ENCODE measurements at regions not wholly inside any gene's neighbourhood (a gene's known extent, or its start where the extent isn't known, plus 50 kb on each side); places are given as distances from the start of the nearest gene placed in this dataset.

DNA sequence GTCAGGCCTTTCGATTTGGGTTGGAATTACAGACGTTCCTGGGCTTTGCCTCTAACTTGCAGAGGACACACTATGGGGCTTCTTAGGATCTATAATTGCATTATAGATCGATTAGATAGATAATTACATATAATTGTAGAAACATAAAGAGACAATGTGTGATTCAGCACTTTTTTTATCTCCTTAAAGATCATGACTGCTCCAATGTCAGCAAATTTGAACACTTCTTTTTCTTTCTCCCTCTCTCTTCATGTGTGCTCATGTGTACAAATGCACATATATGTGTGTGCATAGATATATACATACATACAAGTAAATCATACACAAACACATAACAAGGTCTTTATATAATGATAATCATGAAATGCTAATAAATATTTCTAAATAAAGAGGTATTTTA is 1261.2 kb upstream of the SLC39A10 start:
- Histone ChIP-seq H3K4me1 (ENCODE audit: control insufficient read depth, insufficient read depth, low read depth, low read length) (no peaks in the 10 kb centered on the region), H3K9me3 (ENCODE audit: control insufficient read depth, low read length) (no peaks in the 10 kb centered on the region), H2BK5ac (ENCODE audit: low read depth, low read length, poor library complexity, severe bottlenecking) (no peak overlapping the region), H3K4me2 (ENCODE audit: low read length, poor library complexity, severe bottlenecking) (no peak overlapping the region), H2BK120ac (ENCODE audit: low read depth, low read length) (no peak overlapping the region), H3K14ac (ENCODE audit: low read length in 2 of 2) (no peak overlapping the region), H2AK5ac (ENCODE audit: low read length, severe bottlenecking) (no peak overlapping the region), H3K36me3 (ENCODE audit: control insufficient read depth in 1 of 2, insufficient read depth in 2 of 2, low read depth in 1 of 2, low read length in 2 of 2) (no peaks in the 10 kb centered on the region), H3K9ac (ENCODE audit: low read length) (no peak overlapping the region), H3K23ac (ENCODE audit: low read length in 2 of 2) (no peak overlapping the region), H4K8ac (ENCODE audit: low read length) (no peak overlapping the region), H3K27me3 (ENCODE audit: control insufficient read depth in 1 of 2, insufficient read depth in 1 of 2, low read length in 2 of 2) (no peaks in the 10 kb centered on the region), H3K79me1 (replicated peaks; ENCODE audit: low read length, poor library complexity, severe bottlenecking) (no peaks in the 10 kb centered on the region), H3K4me3 (ENCODE audit: insufficient read depth in 1 of 2, low read depth in 1 of 2, low read length in 2 of 2) (no peak overlapping the region), H4K91ac (ENCODE audit: low read length) (no peak overlapping the region), H3K4ac (ENCODE audit: low read depth in 1 of 2, low read length in 2 of 2) (no peak overlapping the region), H3K27ac (ENCODE audit: low read length, poor library complexity, severe bottlenecking) (no peak overlapping the region), H3K18ac (ENCODE audit: low read depth in 1 of 2, low read length in 2 of 2) (no peak overlapping the region), H2AFZ (ENCODE audit: low read depth, low read length) (no peak overlapping the region), H2BK12ac (ENCODE audit: low read length in 2 of 2) (no peak overlapping the region), H2BK15ac (ENCODE audit: low read depth, poor library complexity, severe bottlenecking) (no peak overlapping the region)
- no peak for DNase-seq
- 100% methylated on average over 1 of the region's 3 CpGs for WGBS

DNA sequence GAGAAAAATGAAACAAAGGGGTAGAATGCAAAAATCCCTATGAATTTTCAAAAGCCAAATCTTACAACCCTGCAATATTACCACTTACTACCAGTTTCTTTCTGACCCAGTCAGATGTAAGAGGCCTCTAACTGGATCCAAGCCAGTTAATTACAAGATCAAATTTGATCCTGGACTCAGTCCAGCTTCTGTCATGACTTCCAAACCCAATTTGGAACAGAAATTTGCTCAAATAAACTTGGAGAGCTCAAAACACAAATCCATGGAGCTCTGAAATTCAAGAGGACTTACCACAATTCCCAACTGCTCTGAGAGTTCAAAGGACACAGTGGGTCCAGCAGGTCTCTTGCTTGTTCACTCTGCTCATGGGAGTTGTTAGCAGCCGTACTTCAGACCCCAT is 1271.7 kb upstream of the SLC39A10 start:
- H3K27ac ChIP-seq (ENCODE audit: low read length, poor library complexity, severe bottlenecking), result no peak overlapping the region
- no peaks in the 10 kb centered on the region for H3K36me3 ChIP-seq (ENCODE audit: control insufficient read depth in 1 of 2, insufficient read depth in 2 of 2, low read depth in 1 of 2, low read length in 2 of 2)
- no peak overlapping the region for H3K18ac ChIP-seq (ENCODE audit: low read depth in 1 of 2, low read length in 2 of 2)
- no peak overlapping the region for H2BK120ac ChIP-seq (ENCODE audit: low read depth, low read length)
- no peaks in the 10 kb centered on the region for H3K79me1 ChIP-seq (replicated peaks; ENCODE audit: low read length, poor library complexity, severe bottlenecking)
- no peak overlapping the region for H3K4me2 ChIP-seq (ENCODE audit: low read length, poor library complexity, severe bottlenecking)
- H2BK12ac ChIP-seq (ENCODE audit: low read length in 2 of 2), result no peak overlapping the region
- H2BK5ac ChIP-seq (ENCODE audit: low read depth, low read length, poor library complexity, severe bottlenecking), result no peak overlapping the region
- H4K91ac ChIP-seq (ENCODE audit: low read length), result no peak overlapping the region
- H3K4me3 ChIP-seq (ENCODE audit: insufficient read depth in 1 of 2, low read depth in 1 of 2, low read length in 2 of 2), result no peak overlapping the region
- H4K8ac ChIP-seq (ENCODE audit: low read length), result no peak overlapping the region
- no peaks in the 10 kb centered on the region for H3K27me3 ChIP-seq (ENCODE audit: control insufficient read depth in 1 of 2, insufficient read depth in 1 of 2, low read length in 2 of 2)
- 60% methylated on average over 1 of the region's 1 CpG for WGBS
- no peak overlapping the region for H2BK15ac ChIP-seq (ENCODE audit: low read depth, poor library complexity, severe bottlenecking)
- no peak overlapping the region for H3K4ac ChIP-seq (ENCODE audit: low read depth in 1 of 2, low read length in 2 of 2)
- peaks cover 59% of the 10 kb centered on the region for H3K9me3 ChIP-seq (ENCODE audit: control insufficient read depth, low read length)
- H2AK5ac ChIP-seq (ENCODE audit: low read length, severe bottlenecking), result no peak overlapping the region
- no peak overlapping the region for H2AFZ ChIP-seq (ENCODE audit: low read depth, low read length)
- DNase-seq, result no peak
- H3K9ac ChIP-seq (ENCODE audit: low read length), result no peak overlapping the region
- no peaks in the 10 kb centered on the region for H3K4me1 ChIP-seq (ENCODE audit: control insufficient read depth, insufficient read depth, low read depth, low read length)
- no peak overlapping the region for H3K23ac ChIP-seq (ENCODE audit: low read length in 2 of 2)
- H3K14ac ChIP-seq (ENCODE audit: low read length in 2 of 2), result no peak overlapping the region

DNA sequence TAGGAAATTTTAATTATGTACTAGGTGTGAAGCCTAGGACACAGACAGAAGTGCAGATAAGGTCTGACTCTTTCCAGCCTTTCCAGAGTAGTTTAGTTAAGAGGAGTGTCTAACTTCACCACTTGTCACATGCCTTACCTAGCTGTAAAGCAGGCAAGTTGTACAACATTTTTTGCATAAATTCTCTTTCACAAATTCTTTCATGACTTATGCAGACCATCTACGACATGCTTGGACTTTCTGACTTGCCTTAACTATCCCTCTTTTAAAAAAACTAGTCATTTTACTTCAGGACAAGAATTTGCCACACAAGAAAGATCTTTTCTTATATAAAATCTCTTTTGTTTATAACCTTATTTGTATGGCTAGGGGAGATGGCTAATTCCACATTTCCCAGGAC is 1273.6 kb upstream of the SLC39A10 start:
- Histone ChIP-seq H2BK12ac (ENCODE audit: low read length in 2 of 2) (no peak overlapping the region), H3K36me3 (ENCODE audit: control insufficient read depth in 1 of 2, insufficient read depth in 2 of 2, low read depth in 1 of 2, low read length in 2 of 2) (no peaks in the 10 kb centered on the region), H3K18ac (ENCODE audit: low read depth in 1 of 2, low read length in 2 of 2) (no peak overlapping the region), H3K4me3 (ENCODE audit: insufficient read depth in 1 of 2, low read depth in 1 of 2, low read length in 2 of 2) (no peak overlapping the region), H3K14ac (ENCODE audit: low read length in 2 of 2) (no peak overlapping the region), H3K9me3 (ENCODE audit: control insufficient read depth, low read length) (peaks cover 61% of the 10 kb centered on the region), H2BK5ac (ENCODE audit: low read depth, low read length, poor library complexity, severe bottlenecking) (no peak overlapping the region), H4K91ac (ENCODE audit: low read length) (no peak overlapping the region), H2AFZ (ENCODE audit: low read depth, low read length) (no peak overlapping the region), H2BK15ac (ENCODE audit: low read depth, poor library complexity, severe bottlenecking) (no peak overlapping the region), H3K9ac (ENCODE audit: low read length) (no peak overlapping the region), H3K4me2 (ENCODE audit: low read length, poor library complexity, severe bottlenecking) (no peak overlapping the region), H2AK5ac (ENCODE audit: low read length, severe bottlenecking) (no peak overlapping the region), H4K8ac (ENCODE audit: low read length) (no peak overlapping the region), H3K4me1 (ENCODE audit: control insufficient read depth, insufficient read depth, low read depth, low read length) (no peaks in the 10 kb centered on the region), H3K27me3 (ENCODE audit: control insufficient read depth in 1 of 2, insufficient read depth in 1 of 2, low read length in 2 of 2) (no peaks in the 10 kb centered on the region), H3K4ac (ENCODE audit: low read depth in 1 of 2, low read length in 2 of 2) (no peak overlapping the region), H3K23ac (ENCODE audit: low read length in 2 of 2) (no peak overlapping the region), H3K79me1 (replicated peaks; ENCODE audit: low read length, poor library complexity, severe bottlenecking) (no peaks in the 10 kb centered on the region), H3K27ac (ENCODE audit: low read length, poor library complexity, severe bottlenecking) (no peak overlapping the region), H2BK120ac (ENCODE audit: low read depth, low read length) (no peak overlapping the region)
- peak; percentile 3 for DNase-seq
- 7% methylated on average over 1 of the region's 1 CpG for WGBS

DNA sequence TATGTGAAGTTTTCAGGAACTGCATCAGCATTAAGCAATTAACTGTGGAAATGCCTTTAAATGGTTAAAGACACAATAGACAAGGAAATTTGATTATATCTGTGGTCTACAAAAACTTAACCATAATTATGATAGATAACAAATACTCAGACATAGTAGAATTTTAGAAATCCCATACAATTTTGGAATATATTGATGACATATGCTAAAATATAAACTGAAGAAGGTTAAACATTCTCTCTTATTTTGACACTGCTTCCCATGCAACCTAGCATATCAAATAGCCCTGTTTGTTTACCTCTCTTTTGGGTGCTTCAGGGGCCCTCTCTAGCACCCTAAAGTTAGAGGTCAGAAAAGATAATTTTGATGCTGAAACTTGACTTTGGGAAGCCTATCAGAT is 1274.8 kb upstream of the SLC39A10 start:
- H2BK15ac ChIP-seq (ENCODE audit: low read depth, poor library complexity, severe bottlenecking), result no peak overlapping the region
- H3K23ac ChIP-seq (ENCODE audit: low read length in 2 of 2), result no peak overlapping the region
- no peaks in the 10 kb centered on the region for H3K4me1 ChIP-seq (ENCODE audit: control insufficient read depth, insufficient read depth, low read depth, low read length)
- DNase-seq, result no peak
- H3K27me3 ChIP-seq (ENCODE audit: control insufficient read depth in 1 of 2, insufficient read depth in 1 of 2, low read length in 2 of 2), result no peaks in the 10 kb centered on the region
- H3K4me2 ChIP-seq (ENCODE audit: low read length, poor library complexity, severe bottlenecking), result no peak overlapping the region
- H4K91ac ChIP-seq (ENCODE audit: low read length), result no peak overlapping the region
- no peak overlapping the region for H2BK12ac ChIP-seq (ENCODE audit: low read length in 2 of 2)
- no peak overlapping the region for H2AK5ac ChIP-seq (ENCODE audit: low read length, severe bottlenecking)
- no peak overlapping the region for H3K14ac ChIP-seq (ENCODE audit: low read length in 2 of 2)
- H3K9me3 ChIP-seq (ENCODE audit: control insufficient read depth, low read length), result peaks cover 61% of the 10 kb centered on the region
- no peak overlapping the region for H3K18ac ChIP-seq (ENCODE audit: low read depth in 1 of 2, low read length in 2 of 2)
- H2BK5ac ChIP-seq (ENCODE audit: low read depth, low read length, poor library complexity, severe bottlenecking), result no peak overlapping the region
- H3K36me3 ChIP-seq (ENCODE audit: control insufficient read depth in 1 of 2, insufficient read depth in 2 of 2, low read depth in 1 of 2, low read length in 2 of 2), result no peaks in the 10 kb centered on the region
- no peak overlapping the region for H2BK120ac ChIP-seq (ENCODE audit: low read depth, low read length)
- no peak overlapping the region for H2AFZ ChIP-seq (ENCODE audit: low read depth, low read length)
- H3K4ac ChIP-seq (ENCODE audit: low read depth in 1 of 2, low read length in 2 of 2), result no peak overlapping the region
- no peak overlapping the region for H3K9ac ChIP-seq (ENCODE audit: low read length)
- no peak overlapping the region for H4K8ac ChIP-seq (ENCODE audit: low read length)
- no peak overlapping the region for H3K27ac ChIP-seq (ENCODE audit: low read length, poor library complexity, severe bottlenecking)
- no peak overlapping the region for H3K4me3 ChIP-seq (ENCODE audit: insufficient read depth in 1 of 2, low read depth in 1 of 2, low read length in 2 of 2)
- no peaks in the 10 kb centered on the region for H3K79me1 ChIP-seq (replicated peaks; ENCODE audit: low read length, poor library complexity, severe bottlenecking)
